HL-60 (cell line): ENCODE measurements at regions not wholly inside any gene's neighbourhood (a gene's known extent, or its start where the extent isn't known, plus 50 kb on each side); places are given as distances from the start of the nearest gene placed in this dataset.

Source experiments
- DNase-seq, 2 experiments: peaks; one replicate each; pipeline ENCODE4 v3.0.0-alpha.2; 2010 to 2020; ENCODE audit warnings: low read depth in 1 of 2, low spot score in 1 of 2
- H3K27ac ChIP-seq: fragments of 250-450 bp; sonication (Bioruptor Pico); replicated peaks from 2 replicates; pipeline ENCODE4 v1.5.1; 2020; ENCODE audit warnings: mild to moderate bottlenecking, moderate library complexity
- H3K27me3 ChIP-seq: fragments of 250-450 bp; sonication (Bioruptor Pico); 2 replicates; pipeline ENCODE4 v1.5.1; 2021; ENCODE audit warnings: mild to moderate bottlenecking, moderate library complexity; ENCODE audit not compliant: insufficient read depth, poor library complexity, severe bottlenecking
- H3K4me3 ChIP-seq: replicated peaks from 2 replicates; pipeline ENCODE4 v1.5.1; 2011; ENCODE audit warnings: mild to moderate bottlenecking, control low read depth, low read length; ENCODE audit not compliant: insufficient read depth
- CTCF ChIP-seq: IDR thresholded peaks from one replicate; pipeline ENCODE4 v1.5.1; 2011; ENCODE audit warnings: low read length, control low read depth, inconsistent platforms; ENCODE audit not compliant: insufficient read depth
- GABPA ChIP-seq: IDR thresholded peaks from 2 replicates; pipeline ENCODE4 v1.6.1; 2012; ENCODE audit warnings: low read depth
- POLR2AphosphoS5 ChIP-seq: IDR thresholded peaks from 2 replicates; pipeline ENCODE4 v1.6.1; 2012; ENCODE audit warnings: low read depth
- REST ChIP-seq: IDR thresholded peaks from 2 replicates; pipeline ENCODE4 v1.6.1; 2012; ENCODE audit warnings: low read depth; ENCODE audit not compliant: insufficient replicate concordance
- SPI1 ChIP-seq: IDR thresholded peaks from 2 replicates; pipeline ENCODE4 v1.6.1; 2012; ENCODE audit warnings: low read depth, mild to moderate bottlenecking, borderline replicate concordance

GRCh38 chr2:52695731-52696130 is 1071.9 kb upstream of the CHAC2 start:
- Histone ChIP-seq H3K4me3 (no peak overlapping the region), H3K27me3 (no peaks in the 10 kb centered on the region), H3K27ac (no peak overlapping the region)
- no peak for DNase-seq
- TF ChIP-seq REST, result no peak
- TF ChIP-seq POLR2AphosphoS5, result no peak
- no peak for TF ChIP-seq SPI1
- no peak for TF ChIP-seq CTCF
- no peak for TF ChIP-seq GABPA

GRCh38 chr2:52686935-52687334 is 1080.7 kb upstream of the CHAC2 start:
- H3K27me3 ChIP-seq, result no peaks in the 10 kb centered on the region
- no peak overlapping the region for H3K27ac ChIP-seq
- TF ChIP-seq REST (no peak), POLR2AphosphoS5 (no peak), CTCF (no peak), SPI1 (no peak), GABPA (no peak)
- no peak overlapping the region for H3K4me3 ChIP-seq
- no peak for DNase-seq

GRCh38 chr2:52676056-52676455 is 1091.5 kb upstream of the CHAC2 start:
- no peak overlapping the region for H3K4me3 ChIP-seq
- no peak overlapping the region for H3K27ac ChIP-seq
- DNase-seq, result no peak
- no peak for TF ChIP-seq CTCF
- no peak for TF ChIP-seq SPI1
- no peak for TF ChIP-seq GABPA
- no peak for TF ChIP-seq POLR2AphosphoS5
- TF ChIP-seq REST, result no peak
- no peaks in the 10 kb centered on the region for H3K27me3 ChIP-seq
